PC-9 (cell line): ENCODE measurements at regions not wholly inside any gene's neighbourhood (a gene's known extent, or its start where the extent isn't known, plus 50 kb on each side); places are given as distances from the start of the nearest gene placed in this dataset.

Experiments
- EZH2 ChIP-seq: fragments of 200-600 bp; sonication (generic); IDR thresholded peaks from 2 replicates; pipeline ENCODE4 v1.8.0; 2017; ENCODE audit warnings: antibody characterized with exemption, low read depth
- TF ChIP-seq, protein P1 (sequence below): fragments of 200-600 bp; sonication (generic); conservative IDR thresholded peaks from 2 replicates; pipeline ENCODE4 v1.6.1; 2017; ENCODE audit warnings: mixed run types, antibody characterized with exemption, mild to moderate bottlenecking, moderate library complexity

- no peak for TF ChIP-seq EZH2
- TF ChIP-seq, protein P1, sequence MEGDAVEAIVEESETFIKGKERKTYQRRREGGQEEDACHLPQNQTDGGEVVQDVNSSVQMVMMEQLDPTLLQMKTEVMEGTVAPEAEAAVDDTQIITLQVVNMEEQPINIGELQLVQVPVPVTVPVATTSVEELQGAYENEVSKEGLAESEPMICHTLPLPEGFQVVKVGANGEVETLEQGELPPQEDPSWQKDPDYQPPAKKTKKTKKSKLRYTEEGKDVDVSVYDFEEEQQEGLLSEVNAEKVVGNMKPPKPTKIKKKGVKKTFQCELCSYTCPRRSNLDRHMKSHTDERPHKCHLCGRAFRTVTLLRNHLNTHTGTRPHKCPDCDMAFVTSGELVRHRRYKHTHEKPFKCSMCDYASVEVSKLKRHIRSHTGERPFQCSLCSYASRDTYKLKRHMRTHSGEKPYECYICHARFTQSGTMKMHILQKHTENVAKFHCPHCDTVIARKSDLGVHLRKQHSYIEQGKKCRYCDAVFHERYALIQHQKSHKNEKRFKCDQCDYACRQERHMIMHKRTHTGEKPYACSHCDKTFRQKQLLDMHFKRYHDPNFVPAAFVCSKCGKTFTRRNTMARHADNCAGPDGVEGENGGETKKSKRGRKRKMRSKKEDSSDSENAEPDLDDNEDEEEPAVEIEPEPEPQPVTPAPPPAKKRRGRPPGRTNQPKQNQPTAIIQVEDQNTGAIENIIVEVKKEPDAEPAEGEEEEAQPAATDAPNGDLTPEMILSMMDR = no peak
Observed at GRCh38 chr3:132265028-132265427, 52.2 kb upstream of the ACP3 start.
